ENCODE measurements at regions not wholly inside any gene's neighbourhood (a gene's known extent, or its start where the extent isn't known, plus 50 kb on each side); places are given as distances from the start of the nearest gene placed in this dataset.
"Not testable (repeated sequence)": the region's sequence is repeated elsewhere in the genome, so short reads cannot be mapped to it uniquely, and the experiment has no call there.

DNA sequence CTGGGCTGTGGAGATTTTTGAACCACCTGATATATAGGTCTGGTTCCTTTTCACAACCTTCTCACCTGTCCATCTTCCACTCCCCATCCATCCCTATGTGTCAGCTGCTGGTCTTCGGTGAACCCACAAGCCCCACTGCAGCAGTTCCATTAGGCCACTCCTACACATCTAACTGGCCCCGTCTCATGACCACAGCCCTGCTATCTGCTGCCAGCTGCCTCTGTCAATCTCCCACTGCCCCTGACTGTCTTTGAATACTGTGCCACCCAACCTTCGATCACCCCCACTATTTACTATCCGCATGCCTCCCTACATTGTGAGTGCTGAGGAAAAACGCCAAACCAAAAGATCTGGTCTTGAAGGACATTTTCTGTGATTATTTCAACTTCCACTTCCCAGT, 795.4 kb downstream of the IGSF11 start:
- DNase-seq = no peak

DNA sequence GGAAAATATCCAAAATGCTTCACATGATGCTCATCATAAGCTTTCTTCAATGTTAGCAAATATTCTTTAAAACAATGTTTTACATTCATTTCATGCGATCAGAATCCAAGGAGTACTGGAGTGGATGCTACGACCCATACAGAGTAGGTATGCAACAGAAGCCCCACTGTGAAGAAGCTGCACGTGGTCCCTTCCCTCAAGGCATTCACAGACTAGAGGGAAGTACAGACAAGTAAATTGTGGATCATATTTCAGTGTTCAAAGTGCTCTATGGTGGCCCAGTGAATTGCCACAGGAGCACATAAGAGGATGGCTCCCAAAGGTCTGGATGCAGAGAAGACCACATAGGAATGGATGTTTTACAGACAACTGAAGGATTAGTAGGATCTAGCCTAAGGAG, 789.9 kb downstream of the IGSF11 start:
- no peak for DNase-seq

DNA sequence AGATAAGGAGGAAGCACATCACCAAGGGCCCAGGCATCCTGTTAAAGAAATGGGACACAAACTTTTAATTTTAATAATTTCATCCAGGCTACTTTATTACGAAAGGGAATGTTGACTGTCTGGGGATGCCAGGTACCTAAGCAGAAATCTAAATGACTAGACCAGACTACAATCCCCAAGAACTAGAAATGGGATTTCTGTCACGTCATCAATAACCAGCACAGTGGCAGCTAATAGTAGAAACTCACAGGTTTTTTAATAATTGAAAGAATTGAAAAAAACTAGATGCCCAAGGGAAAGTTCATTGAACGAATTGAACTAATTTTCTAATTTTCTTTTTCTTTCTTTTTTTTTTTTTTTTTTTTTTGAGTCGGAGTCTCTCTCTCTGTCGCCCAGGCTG, 789.3 kb downstream of the IGSF11 start:
- DNase-seq = no peak

DNA sequence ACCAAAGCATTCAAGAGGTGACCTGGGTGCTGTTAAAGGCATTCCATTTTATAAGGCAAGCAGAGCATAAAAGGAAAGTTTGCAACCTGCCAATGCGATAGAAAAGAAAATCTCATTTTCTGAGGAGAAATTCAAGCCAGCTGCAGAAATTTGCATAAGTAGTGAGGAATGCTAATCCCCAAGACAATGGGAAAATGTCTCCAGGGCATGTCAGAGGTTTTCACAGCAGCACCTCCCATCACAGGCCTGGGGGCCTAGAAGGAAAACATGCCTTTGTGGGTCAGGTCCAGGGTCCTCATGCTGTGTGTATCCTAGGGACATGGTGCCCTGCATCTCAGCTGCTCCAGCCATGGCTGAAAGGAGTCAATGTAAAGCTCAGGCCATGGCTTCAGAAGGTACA, 775.8 kb downstream of the IGSF11 start:
- DNase-seq = not testable (repeated sequence)

DNA sequence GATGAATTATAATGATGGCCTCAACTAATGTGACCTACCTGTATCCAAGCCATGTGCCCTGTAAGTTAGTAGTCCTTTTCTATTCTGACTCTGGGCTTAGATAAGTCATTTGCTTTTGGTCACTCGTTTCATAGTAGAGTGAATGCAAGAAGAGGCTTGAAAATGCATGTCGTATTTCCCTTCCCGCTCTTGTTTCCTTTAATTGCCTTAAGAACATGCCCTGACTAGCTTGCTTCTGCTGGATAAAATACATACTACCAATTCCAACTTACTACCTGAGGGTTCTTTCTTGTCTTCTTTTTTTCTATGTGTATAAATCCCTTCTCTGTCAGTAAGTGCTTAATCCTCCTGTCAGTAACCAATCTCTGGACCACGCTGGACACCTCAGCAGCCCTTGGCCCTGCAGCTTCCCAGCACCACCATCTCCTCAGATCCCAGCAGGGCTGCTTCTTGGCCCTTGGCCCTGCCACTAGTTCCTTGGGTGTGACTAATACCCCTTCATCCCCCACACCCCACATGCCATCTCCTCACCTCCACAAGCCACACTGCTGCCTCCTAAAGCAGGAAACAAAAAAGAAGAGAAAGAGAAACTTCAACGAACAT, 771.7 kb downstream of the IGSF11 start:
- no peak for DNase-seq

DNA sequence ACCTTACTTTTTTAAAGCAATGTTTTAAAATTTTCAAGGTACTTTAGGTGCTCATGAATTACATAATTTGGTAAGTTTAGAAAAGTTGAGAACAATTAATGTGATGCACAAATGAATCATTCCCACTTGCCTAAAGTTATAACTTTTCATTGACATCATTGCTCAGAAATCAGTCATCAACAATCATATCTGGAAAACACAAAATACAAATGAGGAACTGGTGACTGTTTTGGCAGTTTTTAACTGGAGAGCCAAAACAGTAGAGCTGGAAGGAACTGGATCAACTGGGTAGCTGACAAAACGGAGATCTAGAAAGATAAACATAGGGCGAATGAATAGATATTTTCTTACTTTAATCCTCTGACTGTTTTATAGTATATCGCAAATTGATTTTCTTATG, 767.1 kb downstream of the IGSF11 start:
- DNase-seq = no peak

DNA sequence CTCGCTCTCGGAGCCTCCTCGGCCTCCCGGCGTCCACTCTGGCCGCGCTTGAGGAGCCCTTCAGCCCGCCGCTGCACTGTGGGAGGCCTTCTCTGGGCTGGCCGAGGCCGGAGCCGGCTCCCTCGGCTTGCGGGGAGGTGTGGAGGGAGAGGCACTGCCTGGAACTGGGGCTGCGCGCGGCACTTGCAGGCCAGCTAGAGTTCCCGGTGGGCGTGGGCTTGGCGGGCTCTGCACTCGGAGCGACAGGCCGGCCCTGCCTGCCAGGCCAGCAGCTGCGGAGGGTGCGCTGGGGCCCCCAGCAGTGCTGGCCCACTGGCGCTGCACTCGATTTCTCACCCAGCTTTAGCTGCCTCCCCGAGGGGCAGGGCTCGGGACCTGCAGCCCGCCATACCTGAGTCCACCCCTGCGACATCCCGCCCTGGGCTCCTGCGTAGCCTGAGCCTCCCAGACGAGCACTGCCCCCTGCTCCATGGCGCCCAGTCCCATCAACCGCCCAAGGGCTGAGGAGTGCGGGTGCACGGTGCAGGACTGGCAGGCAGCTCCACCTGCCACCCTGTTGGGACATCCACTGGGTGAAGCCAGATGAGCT, 765.0 kb downstream of the IGSF11 start:
- no peak for DNase-seq

DNA sequence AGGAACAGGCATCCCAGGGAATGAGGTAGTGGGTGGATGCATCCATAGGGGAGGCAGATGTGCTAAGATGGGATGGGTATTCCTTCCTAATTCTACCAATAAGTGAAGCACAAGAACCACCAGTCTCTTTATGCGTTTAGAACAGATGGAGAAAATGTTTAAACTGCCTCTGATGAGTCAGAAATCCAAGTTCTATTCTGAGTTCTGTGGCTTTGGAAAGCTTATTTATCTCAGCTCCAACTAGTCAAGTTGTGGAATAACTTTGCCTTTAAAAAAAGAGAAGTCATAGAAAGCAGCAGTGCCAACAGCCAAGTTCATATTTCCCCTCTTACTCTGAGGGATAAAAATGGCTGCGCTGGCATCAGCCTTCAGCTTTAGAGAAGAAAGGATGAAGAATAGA, 761.7 kb downstream of the IGSF11 start:
- DNase-seq = no peak

DNA sequence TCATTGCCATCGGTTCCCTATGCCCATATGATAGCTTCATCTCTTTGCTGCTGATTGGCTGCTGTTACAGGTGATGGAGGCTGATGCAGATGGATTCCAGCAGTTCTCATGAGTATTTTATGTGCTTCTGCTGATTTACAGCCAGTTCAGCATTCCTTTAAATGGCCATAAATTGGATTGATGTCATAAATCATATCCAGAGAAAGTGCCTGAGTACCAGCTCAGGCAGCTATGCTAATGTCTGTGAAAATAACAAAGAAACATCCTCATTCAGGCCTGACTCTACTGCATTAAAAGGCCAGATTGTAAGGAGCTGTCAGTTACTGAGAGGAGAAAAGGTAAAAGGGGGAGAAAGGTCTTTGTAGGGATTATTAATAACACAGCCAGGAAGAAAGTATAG, 756.8 kb downstream of the IGSF11 start:
- DNase-seq = no peak

DNA sequence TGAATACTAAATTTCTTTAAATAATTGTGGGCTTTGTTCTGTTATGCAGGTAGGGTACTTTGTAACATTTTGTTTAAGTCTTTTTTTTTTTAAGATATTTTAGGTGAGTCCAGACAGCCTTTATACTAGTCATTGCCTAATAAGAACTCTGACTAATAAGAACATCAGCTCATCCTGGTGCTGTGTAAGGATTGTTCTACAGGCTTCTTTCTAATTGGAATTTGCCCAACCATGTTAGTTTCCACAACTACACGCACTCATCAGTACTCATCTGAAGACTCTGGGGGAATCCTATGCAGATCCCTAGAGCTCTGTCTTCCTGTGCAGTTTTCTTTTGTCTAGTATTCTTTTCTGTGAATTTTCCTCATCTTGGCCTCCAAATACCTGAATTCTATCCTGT, 741.8 kb downstream of the IGSF11 start:
- no peak for DNase-seq

DNA sequence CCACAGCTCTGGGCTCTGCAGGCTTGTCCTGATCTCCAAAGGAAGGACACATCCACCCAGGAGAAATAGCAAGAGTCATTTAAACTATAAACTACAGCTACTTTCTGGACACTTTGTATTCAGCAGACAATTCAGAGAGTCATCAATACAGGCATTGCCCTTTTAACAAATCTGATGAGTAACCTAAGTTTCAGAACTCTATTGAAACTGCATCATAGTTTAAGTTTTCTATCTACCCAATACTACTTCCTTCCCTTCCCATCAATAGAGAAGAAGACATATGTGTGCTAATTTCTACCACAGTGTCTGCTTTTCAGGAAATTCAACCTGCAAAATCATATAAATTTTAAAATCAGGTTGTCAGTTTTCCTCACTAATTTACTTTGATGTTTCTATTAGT, 736.5 kb downstream of the IGSF11 start:
- no peak for DNase-seq

DNA sequence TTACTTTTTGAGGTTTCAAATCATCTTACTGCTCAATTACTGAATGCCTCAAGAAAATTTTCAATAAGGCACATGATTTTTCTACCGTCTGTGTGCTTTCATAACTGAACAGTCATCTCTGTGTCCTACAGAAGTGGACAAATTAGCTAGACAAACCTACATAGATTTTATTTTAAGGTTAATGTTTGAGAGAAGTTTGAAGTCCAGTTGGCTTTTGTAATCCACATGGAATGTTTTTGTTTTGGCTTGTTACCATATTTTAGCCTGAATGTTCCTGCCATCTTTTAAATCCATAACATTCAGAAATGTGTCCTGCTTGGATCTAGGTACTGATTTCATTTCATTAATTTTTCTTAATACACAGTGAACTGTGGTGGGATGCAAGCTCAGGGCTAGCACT, 730.1 kb downstream of the IGSF11 start:
- DNase-seq = no peak

DNA sequence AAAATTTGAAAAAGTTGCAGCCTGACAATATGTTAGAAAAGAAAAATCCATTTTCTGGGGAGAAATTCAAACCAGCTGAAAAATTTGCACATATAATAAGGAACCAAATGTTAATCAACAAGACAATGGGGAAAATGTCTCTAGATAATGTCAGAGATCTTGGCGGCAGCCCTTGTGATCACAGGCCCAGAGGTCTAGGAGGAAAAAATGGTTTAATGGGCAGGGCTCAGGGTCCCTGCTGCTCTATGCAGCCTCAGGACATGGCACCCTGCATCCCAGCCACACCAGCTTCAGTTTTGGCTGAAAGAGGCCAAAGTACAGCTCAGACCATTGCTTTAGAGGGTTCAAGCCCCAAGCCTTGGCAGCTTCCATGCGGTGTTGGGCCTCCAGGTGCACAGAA, 701.9 kb downstream of the IGSF11 start:
- DNase-seq = no peak

DNA sequence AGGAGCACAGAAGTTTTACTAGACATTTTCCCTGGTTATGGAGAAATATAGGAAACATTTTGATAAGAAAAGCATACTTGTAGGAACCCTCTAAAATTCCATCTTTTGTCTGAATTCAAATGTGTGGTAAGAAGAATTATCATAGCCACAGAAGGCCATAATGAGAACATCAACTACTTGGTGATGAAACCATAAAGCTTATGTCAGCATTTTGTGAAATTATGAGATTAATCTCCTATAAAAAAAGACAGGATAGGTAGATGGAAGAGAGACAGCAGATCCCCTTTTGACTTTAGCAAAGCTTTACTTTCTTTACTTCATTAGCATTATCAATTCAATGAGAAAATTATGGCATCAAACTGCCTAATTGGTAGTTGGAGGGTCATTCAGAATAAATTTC, 697.0 kb downstream of the IGSF11 start:
- DNase-seq = no peak

DNA sequence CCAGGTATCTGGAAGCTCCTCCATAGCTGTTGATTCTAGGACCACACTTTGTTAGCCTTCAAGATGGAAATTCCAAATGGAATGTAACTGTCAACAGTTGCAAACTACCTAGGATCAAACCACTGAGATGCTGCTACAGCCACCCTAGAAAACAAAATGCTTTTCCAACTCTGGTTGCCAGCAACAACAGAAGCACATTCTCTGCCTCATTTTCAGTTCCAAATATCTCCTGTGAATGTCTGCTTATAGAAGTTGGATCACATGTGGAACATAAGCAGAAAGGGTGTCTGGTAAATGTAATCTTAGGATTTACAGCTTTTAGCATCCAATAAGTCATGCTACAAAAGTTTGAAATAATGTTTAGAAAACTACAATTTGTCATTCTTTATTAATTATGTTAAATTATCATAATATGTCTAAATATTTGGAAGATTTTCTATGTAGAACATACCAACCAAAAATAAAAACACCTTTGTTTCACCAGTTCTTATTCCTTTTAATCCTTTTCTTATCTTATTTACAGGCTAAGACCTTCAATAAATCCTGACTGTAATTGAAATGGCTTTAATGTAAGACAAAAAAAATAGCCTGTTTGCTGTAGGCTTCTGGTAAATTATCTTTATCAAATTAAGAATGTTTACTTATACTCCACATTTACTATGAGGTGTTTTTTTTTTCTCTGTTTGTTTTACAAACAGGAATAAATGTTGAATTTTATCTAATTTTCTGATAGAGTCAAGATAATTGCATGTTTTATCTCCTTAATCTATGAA, 687.1 kb downstream of the IGSF11 start:
- no peak for DNase-seq

DNA sequence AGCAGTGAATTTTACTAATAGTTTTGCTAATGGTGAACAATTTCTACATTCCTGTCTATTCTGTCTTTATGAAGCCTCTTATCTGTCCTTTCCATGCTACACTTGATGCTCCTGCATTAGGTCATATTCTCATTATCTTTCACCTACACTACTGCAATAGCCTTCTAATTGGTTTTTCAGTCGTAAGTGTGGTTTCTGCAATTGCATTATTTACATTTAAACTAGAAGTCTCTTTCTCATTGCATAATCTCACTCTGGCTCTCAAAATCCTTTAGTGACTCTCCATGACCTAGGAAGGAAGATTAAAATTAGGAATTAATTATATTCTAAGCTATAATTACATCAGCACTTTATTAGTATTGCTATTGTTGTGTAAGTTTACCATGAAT, 686.5 kb downstream of the IGSF11 start:
- DNase-seq = no peak

DNA sequence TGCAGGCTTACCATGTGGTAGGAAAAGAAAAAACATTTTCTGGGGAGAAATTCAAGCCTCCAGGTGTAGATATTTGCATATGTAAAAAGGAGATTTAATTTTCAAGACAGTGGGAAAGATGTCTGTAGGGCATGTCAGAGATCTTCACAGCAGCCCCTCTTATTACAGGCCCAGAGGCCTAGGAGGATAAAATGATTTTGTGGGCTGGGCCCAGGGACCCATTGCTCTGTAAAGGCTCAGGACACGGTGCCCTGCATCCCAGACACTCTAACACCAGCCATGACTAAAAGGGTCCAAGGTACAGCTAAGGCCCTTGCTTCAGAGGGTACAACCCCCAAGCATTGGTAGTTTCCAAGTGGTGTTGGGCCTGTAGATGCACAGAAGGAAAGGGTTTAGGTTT, 680.1 kb downstream of the IGSF11 start:
- no peak for DNase-seq

DNA sequence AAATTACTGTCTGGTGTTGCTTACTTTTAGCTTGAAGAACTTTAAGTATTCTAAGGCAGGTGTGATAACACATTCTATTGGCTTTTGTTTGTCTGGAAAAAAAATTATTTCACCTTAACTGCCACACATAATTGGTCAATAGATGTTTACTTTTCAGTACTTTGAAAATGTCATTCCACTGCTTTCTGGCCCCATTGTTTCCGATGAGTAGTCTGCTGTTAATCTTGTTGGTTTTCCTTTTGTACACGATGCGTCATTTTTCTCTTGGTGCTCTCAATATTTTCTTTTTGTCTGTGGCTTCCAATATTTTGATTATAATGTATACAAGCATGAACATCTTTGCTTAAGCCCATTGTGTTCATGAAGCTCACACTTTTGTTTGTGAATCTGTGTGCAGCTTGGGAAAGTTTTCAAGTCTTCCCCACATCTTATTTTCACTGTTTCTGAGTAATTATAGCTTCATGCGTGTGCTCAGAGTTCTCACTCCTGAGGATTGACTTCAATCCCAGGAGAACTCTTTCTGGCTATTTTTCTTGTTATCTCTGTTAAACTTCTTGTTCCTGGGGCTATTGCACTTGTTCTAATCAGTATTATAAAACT, 664.7 kb downstream of the IGSF11 start:
- DNase-seq = no peak

DNA sequence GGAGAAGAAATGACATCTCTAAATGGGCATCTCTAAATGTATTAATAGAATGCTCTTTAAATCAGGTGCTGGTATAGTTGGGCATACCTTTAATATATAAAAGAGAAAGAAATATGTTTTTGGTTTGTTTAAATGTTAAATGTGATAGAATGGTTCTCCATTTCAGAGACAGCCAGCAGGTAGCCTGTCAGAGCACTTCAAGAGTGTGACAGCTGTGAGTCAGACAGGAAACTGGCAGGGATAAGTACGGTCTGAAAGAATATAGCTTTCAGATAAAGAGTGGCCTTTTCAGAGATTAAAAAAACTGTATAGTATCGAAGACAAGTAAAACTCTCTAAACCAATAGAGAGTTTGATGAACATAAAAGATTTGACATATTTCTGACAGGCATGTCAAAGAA, 654.1 kb downstream of the IGSF11 start:
- no peak for DNase-seq

DNA sequence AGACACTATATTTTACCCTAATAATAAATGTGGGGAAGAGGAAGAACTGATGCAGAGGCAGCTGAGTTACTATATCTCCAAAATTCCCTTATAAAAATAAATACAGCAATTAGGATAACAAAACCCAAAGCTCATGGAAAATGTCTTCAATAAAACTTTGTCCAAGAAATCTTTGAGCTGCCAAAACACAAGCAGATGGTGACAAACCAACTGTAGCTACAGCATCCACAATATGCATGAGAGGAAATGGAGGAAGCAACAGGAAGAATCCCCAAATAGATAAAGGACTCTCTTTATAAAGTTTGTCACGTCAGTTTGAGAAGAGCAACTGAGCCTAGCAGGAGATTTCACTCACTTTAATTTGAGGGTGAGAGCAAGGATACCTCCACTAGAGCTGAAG, 638.2 kb downstream of the IGSF11 start:
- DNase-seq = no peak

DNA sequence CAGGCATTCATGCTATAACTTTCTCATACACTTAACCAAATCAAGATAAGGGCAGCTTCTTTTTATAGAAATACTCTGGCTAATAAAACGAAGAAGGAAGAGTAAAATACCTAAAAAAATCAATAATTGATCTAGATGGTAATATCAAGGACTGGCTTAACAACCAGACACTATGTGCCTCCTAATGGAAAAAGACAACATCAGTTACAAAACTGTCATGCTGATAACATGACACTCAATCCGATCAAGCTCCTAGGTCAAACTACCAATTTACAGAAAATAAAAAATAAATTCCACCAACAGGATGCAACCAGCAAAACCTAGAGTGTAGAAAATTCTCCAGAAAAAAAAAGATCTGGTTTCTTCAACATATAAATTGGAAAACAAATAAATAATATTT, 634.6 kb downstream of the IGSF11 start:
- no peak for DNase-seq

DNA sequence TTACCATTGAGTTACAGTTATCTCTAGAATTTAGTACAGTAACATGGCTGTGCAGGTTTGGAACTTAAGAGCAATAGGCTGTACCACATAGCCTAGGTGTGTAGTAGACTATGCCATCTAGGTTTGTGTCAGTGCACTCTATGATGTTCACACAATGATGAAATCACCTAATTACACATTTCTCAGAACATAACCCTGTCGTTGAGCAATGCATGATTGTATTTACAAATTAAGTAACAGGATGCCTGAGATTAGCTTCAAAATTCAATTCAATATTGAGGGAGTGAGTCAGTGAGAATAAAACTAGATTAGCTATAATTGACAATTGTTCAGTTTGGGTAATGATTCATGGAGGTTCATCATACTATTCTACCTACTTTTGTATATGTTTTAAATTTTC, 633.8 kb downstream of the IGSF11 start:
- no peak for DNase-seq

DNA sequence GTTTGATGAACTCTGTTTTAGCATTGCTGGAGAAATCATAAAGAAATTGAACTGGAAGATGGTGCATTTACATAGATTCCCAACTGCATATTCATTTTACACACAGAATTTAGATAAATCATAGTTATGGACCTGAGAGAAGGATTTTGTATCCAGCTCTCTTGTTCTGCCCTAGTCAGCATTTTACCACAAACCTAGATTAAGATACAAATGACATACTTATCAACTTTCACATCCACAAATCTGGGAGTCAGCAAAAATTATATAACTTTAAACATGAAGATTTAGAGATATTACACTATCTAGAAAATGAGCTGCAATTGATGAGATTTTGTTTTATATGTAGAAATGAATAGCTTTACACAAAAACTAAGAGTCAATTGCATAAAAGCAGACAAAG, 632.8 kb downstream of the IGSF11 start:
- no peak for DNase-seq

DNA sequence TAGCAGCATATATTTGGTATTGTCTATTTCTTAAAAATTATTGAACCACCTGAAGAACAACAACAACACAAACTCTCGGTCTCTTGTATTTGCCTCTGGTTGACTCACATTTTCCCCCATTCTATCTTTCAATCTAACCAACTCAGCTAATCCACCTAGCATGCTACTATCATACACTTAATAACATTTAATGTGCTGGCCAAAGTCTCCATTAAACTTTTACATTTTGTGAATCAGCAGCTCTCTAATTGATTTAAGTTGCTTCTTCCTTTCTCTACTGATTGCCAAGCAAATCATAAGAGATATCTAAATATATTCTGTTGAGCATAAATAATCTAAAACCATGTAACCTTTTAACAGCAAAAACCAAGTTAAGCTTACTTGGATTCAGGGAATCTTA, 631.7 kb downstream of the IGSF11 start:
- DNase-seq = no peak

Data from NCI-H748 treated with DMSO at 0.1 percent for 48 hours (cell line).